ENCODE measurements at regions not wholly inside any gene's neighbourhood (a gene's known extent, or its start where the extent isn't known, plus 50 kb on each side); places are given as distances from the start of the nearest gene placed in this dataset.

- H3K27ac ChIP-seq (ENCODE audit: low read depth, low read length, poor library complexity, severe bottlenecking) = no peak overlapping the region
- no peaks in the 10 kb centered on the region for H3K9me3 ChIP-seq (ENCODE audit: low read length)
- H3K79me2 ChIP-seq (ENCODE audit: insufficient read depth, low read length) = no peaks in the 10 kb centered on the region
- peaks cover 3% of the 10 kb centered on the region; the same call in 1 of the 2 replicates for H3K27me3 ChIP-seq (ENCODE audit: insufficient read depth, low read length)
- no peak overlapping the region for H3K4me2 ChIP-seq (ENCODE audit: low read length)
- H2AFZ ChIP-seq (ENCODE audit: low read length) = no peak overlapping the region
- no peaks in the 10 kb centered on the region for H3K4me1 ChIP-seq (ENCODE audit: insufficient read depth, low read length, severe bottlenecking)
- no peaks in the 10 kb centered on the region for H3F3A ChIP-seq (ENCODE audit: insufficient read depth, low read length)
- H3K4me3 ChIP-seq (ENCODE audit: low read depth, low read length, poor library complexity, severe bottlenecking) = no peak overlapping the region
- H3K9me2 ChIP-seq (ENCODE audit: low read depth, low read length) = no peaks in the 10 kb centered on the region
- H4K20me1 ChIP-seq (ENCODE audit: insufficient read depth, low read length) = no peaks in the 10 kb centered on the region
- no peaks in the 10 kb centered on the region for H3K36me3 ChIP-seq (ENCODE audit: insufficient read depth, low read length)
- H3K9ac ChIP-seq (ENCODE audit: low read length) = no peak overlapping the region
- TF ChIP-seq CTCF (IDR thresholded peaks at IDR 0.05; ENCODE audit: low read length) (no peak), EZH2 (IDR thresholded peaks at IDR 0.05; ENCODE audit: borderline replicate concordance, low read length) (no peak)
Measured at GRCh38 chr2:60628026-60628425, 74.6 kb upstream of the BCL11A start.

GRCh38 chr2:60628615-60629304 lies 75.3 kb upstream of the BCL11A start:
- Histone ChIP-seq H3K9me3 (ENCODE audit: low read length) (no peaks in the 10 kb centered on the region), H3K4me3 (ENCODE audit: low read depth, low read length, poor library complexity, severe bottlenecking) (no peak overlapping the region), H3K4me2 (ENCODE audit: low read length) (no peak overlapping the region), H3F3A (ENCODE audit: insufficient read depth, low read length) (no peaks in the 10 kb centered on the region), H3K9me2 (ENCODE audit: low read depth, low read length) (no peaks in the 10 kb centered on the region), H3K4me1 (ENCODE audit: insufficient read depth, low read length, severe bottlenecking) (no peaks in the 10 kb centered on the region), H3K79me2 (ENCODE audit: insufficient read depth, low read length) (no peaks in the 10 kb centered on the region), H3K9ac (ENCODE audit: low read length) (no peak overlapping the region), H3K27me3 (ENCODE audit: insufficient read depth, low read length) (peaks cover 3% of the 10 kb centered on the region; the same call in 1 of the 2 replicates), H2AFZ (ENCODE audit: low read length) (no peak overlapping the region), H3K27ac (ENCODE audit: low read depth, low read length, poor library complexity, severe bottlenecking) (no peak overlapping the region), H4K20me1 (ENCODE audit: insufficient read depth, low read length) (no peaks in the 10 kb centered on the region), H3K36me3 (ENCODE audit: insufficient read depth, low read length) (no peaks in the 10 kb centered on the region)
- TF ChIP-seq EZH2 (IDR thresholded peaks at IDR 0.05; ENCODE audit: borderline replicate concordance, low read length) = no peak
- TF ChIP-seq CTCF (IDR thresholded peaks at IDR 0.05; ENCODE audit: low read length) = no peak

- TF ChIP-seq CTCF (IDR thresholded peaks at IDR 0.05; ENCODE audit: low read length) (no peak), EZH2 (IDR thresholded peaks at IDR 0.05; ENCODE audit: borderline replicate concordance, low read length) (no peak)
- H3K4me2 ChIP-seq (ENCODE audit: low read length) = no peak overlapping the region
- no peaks in the 10 kb centered on the region for H3K9me3 ChIP-seq (ENCODE audit: low read length)
- H3K36me3 ChIP-seq (ENCODE audit: insufficient read depth, low read length) = no peaks in the 10 kb centered on the region
- H2AFZ ChIP-seq (ENCODE audit: low read length) = no peak overlapping the region
- H3F3A ChIP-seq (ENCODE audit: insufficient read depth, low read length) = no peaks in the 10 kb centered on the region
- H3K9me2 ChIP-seq (ENCODE audit: low read depth, low read length) = no peaks in the 10 kb centered on the region
- H3K79me2 ChIP-seq (ENCODE audit: insufficient read depth, low read length) = no peaks in the 10 kb centered on the region
- H4K20me1 ChIP-seq (ENCODE audit: insufficient read depth, low read length) = no peaks in the 10 kb centered on the region
- H3K9ac ChIP-seq (ENCODE audit: low read length) = no peak overlapping the region
- no peak overlapping the region for H3K4me3 ChIP-seq (ENCODE audit: low read depth, low read length, poor library complexity, severe bottlenecking)
- peaks cover 3% of the 10 kb centered on the region; the same call in 1 of the 2 replicates for H3K27me3 ChIP-seq (ENCODE audit: insufficient read depth, low read length)
- no peaks in the 10 kb centered on the region for H3K4me1 ChIP-seq (ENCODE audit: insufficient read depth, low read length, severe bottlenecking)
- H3K27ac ChIP-seq (ENCODE audit: low read depth, low read length, poor library complexity, severe bottlenecking) = no peak overlapping the region
Measured at GRCh38 chr2:60629305-60629662, 75.8 kb upstream of the BCL11A start.
